ENCODE measurements at regions not wholly inside any gene's neighbourhood (a gene's known extent, or its start where the extent isn't known, plus 50 kb on each side); places are given as distances from the start of the nearest gene placed in this dataset.
"Not testable (repeated sequence)": the region's sequence is repeated elsewhere in the genome, so short reads cannot be mapped to it uniquely, and the experiment has no call there.

GRCh38 chr6:86511962-86512361, 425.4 kb upstream of the HTR1E start:
- Histone ChIP-seq H3K9me3 (ENCODE audit: control insufficient read depth in 2 of 2, insufficient read depth in 1 of 2, low read depth in 1 of 2, low read length in 1 of 2) (no peaks in the 10 kb centered on the region), H3K27me3 (ENCODE audit: control insufficient read depth in 3 of 3, insufficient read depth in 3 of 3, low read length in 3 of 3) (no peaks in the 10 kb centered on the region), H3K36me3 (ENCODE audit: control insufficient read depth in 3 of 3, insufficient read depth in 2 of 3, low read depth in 1 of 3, low read length in 3 of 3) (no peaks in the 10 kb centered on the region), H3K4me1 (ENCODE audit: control insufficient read depth in 3 of 3, insufficient read depth in 2 of 3, low read depth in 1 of 3, low read length in 2 of 3) (peaks cover 0 to 19% (median 0%) of the 10 kb centered on the region in 3 donors), H3K27ac (ENCODE audit: low read depth in 1 of 3, low read length in 2 of 3) (no peak overlapping the region), H3K4me3 (ENCODE audit: low read depth in 1 of 3, low read length in 3 of 3) (no peak overlapping the region)
- FAIRE-seq (no peak), DNase-seq (peak in 1 of 2 donors; percentile 34)

GRCh38 chr6:86508230-86508629, 429.1 kb upstream of the HTR1E start:
- WGBS, 3 donors = 58 to 75% (median 64%) methylated on average over 3 of the region's 3 CpGs
- no peaks in the 10 kb centered on the region for H3K27me3 ChIP-seq (ENCODE audit: control insufficient read depth in 3 of 3, insufficient read depth in 3 of 3, low read length in 3 of 3)
- H3K27ac ChIP-seq (ENCODE audit: low read depth in 1 of 3, low read length in 2 of 3) = no peak overlapping the region
- no peak for FAIRE-seq
- no peaks in the 10 kb centered on the region for H3K9me3 ChIP-seq (ENCODE audit: control insufficient read depth in 2 of 2, insufficient read depth in 1 of 2, low read depth in 1 of 2, low read length in 1 of 2)
- no peak overlapping the region for H3K4me3 ChIP-seq (ENCODE audit: low read depth in 1 of 3, low read length in 3 of 3)
- H3K36me3 ChIP-seq (ENCODE audit: control insufficient read depth in 3 of 3, insufficient read depth in 2 of 3, low read depth in 1 of 3, low read length in 3 of 3) = no peaks in the 10 kb centered on the region
- DNase-seq = no peak
- peaks cover 0 to 19% (median 0%) of the 10 kb centered on the region in 3 donors for H3K4me1 ChIP-seq (ENCODE audit: control insufficient read depth in 3 of 3, insufficient read depth in 2 of 3, low read depth in 1 of 3, low read length in 2 of 3)

GRCh38 chr6:86502497-86502896, 434.8 kb upstream of the HTR1E start:
- WGBS, 3 donors = 25 to 47% (median 32%) methylated on average over 3 of the region's 3 CpGs
- FAIRE-seq = no peak

GRCh38 chr6:86500035-86500434, 437.3 kb upstream of the HTR1E start:
- peak in 1 of 2 donors; percentile 80 for DNase-seq
- H3K27ac ChIP-seq (ENCODE audit: low read depth in 1 of 3, low read length in 2 of 3) = no peak overlapping the region
- peaks cover 0 to 18% (median 0%) of the 10 kb centered on the region in 3 donors for H3K4me1 ChIP-seq (ENCODE audit: control insufficient read depth in 3 of 3, insufficient read depth in 2 of 3, low read depth in 1 of 3, low read length in 2 of 3)
- whole genome bisulfite sequencing, 3 donors = 24 to 29% (median 29%) methylated on average over 2 of the region's 2 CpGs
- no peak for FAIRE-seq
- no peaks in the 10 kb centered on the region for H3K27me3 ChIP-seq (ENCODE audit: control insufficient read depth in 3 of 3, insufficient read depth in 3 of 3, low read length in 3 of 3)
- H3K4me3 ChIP-seq (ENCODE audit: low read depth in 1 of 3, low read length in 3 of 3) = no peak overlapping the region
- no peaks in the 10 kb centered on the region for H3K36me3 ChIP-seq (ENCODE audit: control insufficient read depth in 3 of 3, insufficient read depth in 2 of 3, low read depth in 1 of 3, low read length in 3 of 3)
- H3K9me3 ChIP-seq (ENCODE audit: control insufficient read depth in 2 of 2, insufficient read depth in 1 of 2, low read depth in 1 of 2, low read length in 1 of 2) = peaks cover 0 to 14% of the 10 kb centered on the region in 2 donors

More at GRCh38 chr6:86502497-86502896, 434.8 kb upstream of the HTR1E start:
- H3K9me3 ChIP-seq (ENCODE audit: control insufficient read depth in 2 of 2, insufficient read depth in 1 of 2, low read depth in 1 of 2, low read length in 1 of 2) = peaks cover 0 to 10% of the 10 kb centered on the region in 2 donors
- no peaks in the 10 kb centered on the region for H3K27me3 ChIP-seq (ENCODE audit: control insufficient read depth in 3 of 3, insufficient read depth in 3 of 3, low read length in 3 of 3)
- H3K27ac ChIP-seq (ENCODE audit: low read depth in 1 of 3, low read length in 2 of 3) = no peak overlapping the region
- peak in 1 of 2 donors; percentile 82 for DNase-seq
- no peak overlapping the region for H3K4me3 ChIP-seq (ENCODE audit: low read depth in 1 of 3, low read length in 3 of 3)
- H3K4me1 ChIP-seq (ENCODE audit: control insufficient read depth in 3 of 3, insufficient read depth in 2 of 3, low read depth in 1 of 3, low read length in 2 of 3) = peaks cover 0 to 18% (median 0%) of the 10 kb centered on the region in 3 donors
- no peaks in the 10 kb centered on the region for H3K36me3 ChIP-seq (ENCODE audit: control insufficient read depth in 3 of 3, insufficient read depth in 2 of 3, low read depth in 1 of 3, low read length in 3 of 3)

- DNase-seq; FAIRE-seq; H3K27me3 ChIP-seq (ENCODE audit: control insufficient read depth in 3 of 3, insufficient read depth in 3 of 3, low read length in 3 of 3); H3K4me3 ChIP-seq (ENCODE audit: low read depth in 1 of 3, low read length in 3 of 3); H3K4me1 ChIP-seq (ENCODE audit: control insufficient read depth in 3 of 3, insufficient read depth in 2 of 3, low read depth in 1 of 3, low read length in 2 of 3); H3K36me3 ChIP-seq (ENCODE audit: control insufficient read depth in 3 of 3, insufficient read depth in 2 of 3, low read depth in 1 of 3, low read length in 3 of 3); H3K27ac ChIP-seq (ENCODE audit: low read depth in 1 of 3, low read length in 2 of 3); H3K9me3 ChIP-seq (ENCODE audit: control insufficient read depth in 2 of 2, insufficient read depth in 1 of 2, low read depth in 1 of 2, low read length in 1 of 2): not testable (repeated sequence)
- 57 to 71% (median 59%) methylated on average over 3 of the region's 3 CpGs for WGBS, 3 donors
Observed at GRCh38 chr6:86489042-86489441, 448.3 kb upstream of the HTR1E start.

GRCh38 chr6:86487660-86488221, 449.6 kb upstream of the HTR1E start:
- FAIRE-seq (no peak), DNase-seq (no peak)
- no peaks in the 10 kb centered on the region for H3K9me3 ChIP-seq (ENCODE audit: control insufficient read depth in 2 of 2, insufficient read depth in 1 of 2, low read depth in 1 of 2, low read length in 1 of 2)
- H3K4me1 ChIP-seq (ENCODE audit: control insufficient read depth in 3 of 3, insufficient read depth in 2 of 3, low read depth in 1 of 3, low read length in 2 of 3) = no peaks in the 10 kb centered on the region
- H3K27me3 ChIP-seq (ENCODE audit: control insufficient read depth in 3 of 3, insufficient read depth in 3 of 3, low read length in 3 of 3) = no peaks in the 10 kb centered on the region
- H3K4me3 ChIP-seq (ENCODE audit: low read depth in 1 of 3, low read length in 3 of 3) = no peak overlapping the region
- 88 to 97% (median 91%) methylated on average over 2 of the region's 2 CpGs for WGBS, 3 donors
- no peak overlapping the region for H3K27ac ChIP-seq (ENCODE audit: low read depth in 1 of 3, low read length in 2 of 3)
- no peaks in the 10 kb centered on the region for H3K36me3 ChIP-seq (ENCODE audit: control insufficient read depth in 3 of 3, insufficient read depth in 2 of 3, low read depth in 1 of 3, low read length in 3 of 3)

GRCh38 chr6:86478316-86478715, 459.0 kb upstream of the HTR1E start:
- not testable (repeated sequence) for FAIRE-seq; H3K36me3 ChIP-seq (ENCODE audit: control insufficient read depth in 3 of 3, insufficient read depth in 2 of 3, low read depth in 1 of 3, low read length in 3 of 3); H3K27me3 ChIP-seq (ENCODE audit: control insufficient read depth in 3 of 3, insufficient read depth in 3 of 3, low read length in 3 of 3); H3K4me1 ChIP-seq (ENCODE audit: control insufficient read depth in 3 of 3, insufficient read depth in 2 of 3, low read depth in 1 of 3, low read length in 2 of 3); H3K4me3 ChIP-seq (ENCODE audit: low read depth in 1 of 3, low read length in 3 of 3); H3K9me3 ChIP-seq (ENCODE audit: control insufficient read depth in 2 of 2, insufficient read depth in 1 of 2, low read depth in 1 of 2, low read length in 1 of 2); DNase-seq
- 84 to 88% (median 87%) methylated on average over 10 of the region's 10 CpGs for WGBS, 3 donors
- H3K27ac ChIP-seq (ENCODE audit: low read depth in 1 of 3, low read length in 2 of 3) = peak overlapping the region in 1 of 3 donors; percentile 44

GRCh38 chr6:86477500-86478148, 459.7 kb upstream of the HTR1E start:
- FAIRE-seq (no peak), DNase-seq (peak in 1 of 2 donors; percentile 86)
- peak overlapping the region in 1 of 3 donors; percentile 44 for H3K27ac ChIP-seq (ENCODE audit: low read depth in 1 of 3, low read length in 2 of 3)
- H3K4me3 ChIP-seq (ENCODE audit: low read depth in 1 of 3, low read length in 3 of 3) = no peak overlapping the region
- no peaks in the 10 kb centered on the region for H3K9me3 ChIP-seq (ENCODE audit: control insufficient read depth in 2 of 2, insufficient read depth in 1 of 2, low read depth in 1 of 2, low read length in 1 of 2)
- 52 to 59% (median 57%) methylated on average over 9 of the region's 9 CpGs for WGBS, 3 donors
- H3K27me3 ChIP-seq (ENCODE audit: control insufficient read depth in 3 of 3, insufficient read depth in 3 of 3, low read length in 3 of 3) = no peaks in the 10 kb centered on the region
- no peaks in the 10 kb centered on the region for H3K36me3 ChIP-seq (ENCODE audit: control insufficient read depth in 3 of 3, insufficient read depth in 2 of 3, low read depth in 1 of 3, low read length in 3 of 3)
- peaks cover 0 to 5% (median 0%) of the 10 kb centered on the region in 3 donors for H3K4me1 ChIP-seq (ENCODE audit: control insufficient read depth in 3 of 3, insufficient read depth in 2 of 3, low read depth in 1 of 3, low read length in 2 of 3)

All from small intestine (tissue), 7 donors.